SK-N-SH treated with all-trans-retinoic acid at 6 μM for 48 hours (cell line): ENCODE measurements at regions not wholly inside any gene's neighbourhood (a gene's known extent, or its start where the extent isn't known, plus 50 kb on each side); places are given as distances from the start of the nearest gene placed in this dataset.

ENCODE experiments used
- ATAC-seq: fragments of 200-7000 bp; cut with Tn5 transposase; 3 replicates; pipeline ENCODE4 v1.9.1; 2020; ENCODE audit warnings: mild to moderate bottlenecking, moderate library complexity
- ARNTL ChIP-seq: fragments of 450-650 bp; formaldehyde crosslinking; IDR thresholded peaks from 2 replicates; pipeline ENCODE4 v1.5.0; 2020; ENCODE audit warnings: low read depth, mild to moderate bottlenecking, moderate library complexity, borderline replicate concordance
- BACH2 ChIP-seq: fragments of 250-450 bp; sonication (Bioruptor Pico); IDR thresholded peaks from 2 replicates; pipeline ENCODE4 v1.9.0; 2021; ENCODE audit warnings: mild to moderate bottlenecking, borderline replicate concordance
- ESRRG ChIP-seq: fragments of 250-450 bp; sonication (Bioruptor Pico); IDR thresholded peaks from 2 replicates; pipeline ENCODE4 v1.6.1; 2021; ENCODE audit warnings: mild to moderate bottlenecking
- GLIS3 ChIP-seq: fragments of 250-450 bp; sonication (Bioruptor Pico); IDR thresholded peaks from 2 replicates; pipeline ENCODE4 v1.5.0; 2020; ENCODE audit warnings: mild to moderate bottlenecking, moderate library complexity
- ISL1 ChIP-seq: fragments of 250-450 bp; sonication (Bioruptor Pico); IDR thresholded peaks from 2 replicates; pipeline ENCODE4 v2.1.2; 2022; ENCODE audit warnings: mild to moderate bottlenecking, moderate library complexity
- OSR1 ChIP-seq: fragments of 250-450 bp; sonication (Bioruptor Pico); IDR thresholded peaks from 2 replicates; pipeline ENCODE4 v1.8.0; 2022; ENCODE audit warnings: moderate library complexity, mild to moderate bottlenecking, inconsistent platforms
- PPARA ChIP-seq: fragments of 250-450 bp; sonication (Bioruptor Pico); IDR thresholded peaks from 2 replicates; pipeline ENCODE4 v1.5.0; 2020; ENCODE audit warnings: mild to moderate bottlenecking, borderline replicate concordance
- RARB ChIP-seq: fragments of 250-450 bp; sonication (Bioruptor Pico); IDR thresholded peaks from 2 replicates; pipeline ENCODE4 v1.8.0; 2021; ENCODE audit warnings: mild to moderate bottlenecking, moderate library complexity
- SNAI2 ChIP-seq: fragments of 250-450 bp; sonication (Bioruptor Pico); IDR thresholded peaks from 2 replicates; pipeline ENCODE4 v1.5.0; 2020; ENCODE audit warnings: mild to moderate bottlenecking, moderate library complexity
- TCF4 ChIP-seq: fragments of 250-450 bp; sonication (Bioruptor Pico); IDR thresholded peaks from 2 replicates; pipeline ENCODE4 v1.8.0; 2021; ENCODE audit warnings: mild to moderate bottlenecking, moderate library complexity, borderline replicate concordance
- TOX ChIP-seq: fragments of 250-450 bp; sonication (Bioruptor Pico); IDR thresholded peaks from 2 replicates; pipeline ENCODE4 v1.8.0; 2021; ENCODE audit warnings: mild to moderate bottlenecking, moderate library complexity, borderline replicate concordance
- TSHZ2 ChIP-seq: fragments of 250-450 bp; sonication (Bioruptor Pico); IDR thresholded peaks from 2 replicates; pipeline ENCODE4 v1.5.0; 2020; ENCODE audit warnings: mild to moderate bottlenecking, moderate library complexity
- ZFP3 ChIP-seq: fragments of 250-450 bp; sonication (Bioruptor Pico); IDR thresholded peaks from 2 replicates; pipeline ENCODE4 v1.5.0; 2020; ENCODE audit warnings: mild to moderate bottlenecking, moderate library complexity
- ZFP30 ChIP-seq: fragments of 450-650 bp; formaldehyde crosslinking; IDR thresholded peaks from 2 replicates; pipeline ENCODE4 v1.5.0; 2022; ENCODE audit warnings: mild to moderate bottlenecking, moderate library complexity
- ZNF565 ChIP-seq: fragments of 450-650 bp; formaldehyde crosslinking; conservative IDR thresholded peaks from 2 replicates; pipeline ENCODE4 v1.5.0; 2020; ENCODE audit warnings: low read depth, mild to moderate bottlenecking, moderate library complexity
- ZNF70 ChIP-seq: fragments of 450-650 bp; formaldehyde crosslinking; IDR thresholded peaks from 2 replicates; pipeline ENCODE4 v1.5.0; 2020; ENCODE audit warnings: mild to moderate bottlenecking, moderate library complexity
- ZNF8 ChIP-seq: fragments of 450-650 bp; formaldehyde crosslinking; IDR thresholded peaks from 2 replicates; pipeline ENCODE4 v1.5.0; 2020; ENCODE audit warnings: mild to moderate bottlenecking, moderate library complexity
- TF ChIP-seq, protein P1 (sequence below): fragments of 250-450 bp; sonication (Bioruptor Pico); IDR thresholded peaks from 2 replicates; pipeline ENCODE4 v1.8.0; 2021; ENCODE audit warnings: low read depth, mild to moderate bottlenecking, moderate library complexity, borderline replicate concordance
- TF ChIP-seq, protein P2 (sequence below): fragments of 250-450 bp; sonication (Bioruptor Pico); IDR thresholded peaks from 2 replicates; pipeline ENCODE4 v1.5.1; 2020; ENCODE audit warnings: low read depth, mild to moderate bottlenecking, moderate library complexity

- TF ChIP-seq BACH2 (CRISPR knock-in tag) (no peak), PPARA (no peak), ARNTL (CRISPR knock-in tag) (no peak), ESRRG (CRISPR knock-in tag) (no peak), ZFP3 (no peak), ZFP30 (no peak), SNAI2 (no peak)
- TF ChIP-seq, protein P1, sequence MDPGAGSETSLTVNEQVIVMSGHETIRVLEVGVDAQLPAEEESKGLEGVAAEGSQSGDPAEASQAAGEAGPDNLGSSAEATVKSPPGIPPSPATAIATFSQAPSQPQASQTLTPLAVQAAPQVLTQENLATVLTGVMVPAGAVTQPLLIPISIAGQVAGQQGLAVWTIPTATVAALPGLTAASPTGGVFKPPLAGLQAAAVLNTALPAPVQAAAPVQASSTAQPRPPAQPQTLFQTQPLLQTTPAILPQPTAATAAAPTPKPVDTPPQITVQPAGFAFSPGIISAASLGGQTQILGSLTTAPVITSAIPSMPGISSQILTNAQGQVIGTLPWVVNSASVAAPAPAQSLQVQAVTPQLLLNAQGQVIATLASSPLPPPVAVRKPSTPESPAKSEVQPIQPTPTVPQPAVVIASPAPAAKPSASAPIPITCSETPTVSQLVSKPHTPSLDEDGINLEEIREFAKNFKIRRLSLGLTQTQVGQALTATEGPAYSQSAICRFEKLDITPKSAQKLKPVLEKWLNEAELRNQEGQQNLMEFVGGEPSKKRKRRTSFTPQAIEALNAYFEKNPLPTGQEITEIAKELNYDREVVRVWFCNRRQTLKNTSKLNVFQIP (CRISPR knock-in tag) = no peak
- TF ChIP-seq, protein P2, sequence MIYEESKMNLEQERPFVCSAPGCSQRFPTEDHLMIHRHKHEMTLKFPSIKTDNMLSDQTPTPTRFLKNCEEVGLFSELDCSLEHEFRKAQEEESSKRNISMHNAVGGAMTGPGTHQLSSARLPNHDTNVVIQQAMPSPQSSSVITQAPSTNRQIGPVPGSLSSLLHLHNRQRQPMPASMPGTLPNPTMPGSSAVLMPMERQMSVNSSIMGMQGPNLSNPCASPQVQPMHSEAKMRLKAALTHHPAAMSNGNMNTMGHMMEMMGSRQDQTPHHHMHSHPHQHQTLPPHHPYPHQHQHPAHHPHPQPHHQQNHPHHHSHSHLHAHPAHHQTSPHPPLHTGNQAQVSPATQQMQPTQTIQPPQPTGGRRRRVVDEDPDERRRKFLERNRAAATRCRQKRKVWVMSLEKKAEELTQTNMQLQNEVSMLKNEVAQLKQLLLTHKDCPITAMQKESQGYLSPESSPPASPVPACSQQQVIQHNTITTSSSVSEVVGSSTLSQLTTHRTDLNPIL (CRISPR knock-in tag) = no peak
Measured at GRCh38 chr18:11541179-11541578, 68.2 kb upstream of the SLC35G4 start.

DNA sequence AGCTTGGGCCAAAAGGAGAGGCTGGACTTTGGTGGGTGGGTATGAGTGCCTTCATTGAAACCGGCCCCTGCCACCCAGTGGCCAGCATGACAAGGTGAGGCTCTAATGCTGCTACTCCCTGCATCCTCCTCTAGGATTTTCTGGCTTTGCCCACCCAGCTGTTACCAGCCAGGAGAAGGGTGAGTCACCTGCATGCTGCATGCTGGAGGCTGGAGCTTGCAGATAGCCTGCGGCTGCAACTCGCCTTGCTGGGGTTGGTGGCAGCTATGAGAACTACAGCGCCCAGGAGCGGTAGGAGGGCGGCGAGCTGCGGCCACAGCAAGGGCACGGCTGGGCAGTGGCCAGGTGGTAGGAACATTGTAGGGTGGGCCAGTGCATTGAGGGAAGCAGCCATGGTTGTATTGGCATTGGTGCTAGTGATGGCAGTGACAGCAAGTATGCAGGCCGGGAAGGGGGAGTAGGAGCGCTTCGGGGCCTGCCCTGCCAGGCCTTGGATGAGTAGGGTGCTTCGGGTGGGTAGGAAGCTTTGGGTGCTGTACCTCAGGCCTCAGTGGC is 75.4 kb upstream of the SLC35G4 start:
- ATAC-seq = no peak
- TF ChIP-seq ZNF70 (CRISPR knock-in tag) = no peak
- no peak for TF ChIP-seq ZNF565 (CRISPR knock-in tag)
- TF ChIP-seq RARB = no peak
- TF ChIP-seq BACH2 (CRISPR knock-in tag) = no peak
- TF ChIP-seq ISL1 (CRISPR knock-in tag) = no peak

More at GRCh38 chr18:11541179-11541578, 68.2 kb upstream of the SLC35G4 start:
- ATAC-seq = no peak

DNA sequence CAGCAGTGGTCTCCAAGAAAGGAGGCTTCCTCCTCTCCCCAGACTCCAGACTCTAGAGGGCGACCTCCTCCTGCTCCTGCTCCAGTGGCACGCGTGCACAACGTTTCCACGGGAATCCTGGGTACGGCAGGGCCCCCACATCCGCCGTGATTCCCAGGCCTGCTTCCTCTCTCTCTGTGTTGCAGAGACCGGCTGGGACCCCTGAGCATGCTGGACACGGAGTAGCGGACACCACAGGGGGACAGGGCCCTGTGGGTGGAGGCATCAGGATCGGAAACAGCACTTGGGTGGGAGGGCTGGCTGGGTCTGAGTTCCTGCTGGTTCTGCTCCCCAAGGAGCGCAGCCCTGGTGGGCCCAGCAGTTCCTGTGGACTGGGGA is 75.9 kb upstream of the SLC35G4 start:
- TF ChIP-seq ZFP3 (no peak), ZNF8 (CRISPR knock-in tag) (no peak), ZFP30 (no peak)
- TF ChIP-seq, all 23 proteins: peak for 0
- no peak for ATAC-seq

- ATAC-seq = no peak
- no peak for TF ChIP-seq ZNF565 (CRISPR knock-in tag)
- TF ChIP-seq ZFP3 = no peak
- TF ChIP-seq ARNTL (CRISPR knock-in tag) = no peak
- TF ChIP-seq ESRRG (CRISPR knock-in tag) = no peak
- TF ChIP-seq, protein P1 (CRISPR knock-in tag) = no peak
- no peak for TF ChIP-seq TCF4 (CRISPR knock-in tag)
- TF ChIP-seq ZFP30 = no peak
- TF ChIP-seq BACH2 (CRISPR knock-in tag) = no peak
- no peak for TF ChIP-seq GLIS3 (CRISPR knock-in tag)
- TF ChIP-seq, protein P2 (CRISPR knock-in tag) = no peak
- no peak for TF ChIP-seq ISL1 (CRISPR knock-in tag)
- TF ChIP-seq TSHZ2 = no peak
- no peak for TF ChIP-seq RARB
- TF ChIP-seq TOX (CRISPR knock-in tag) = no peak
- no peak for TF ChIP-seq OSR1
Measured at GRCh38 chr18:11532758-11533512, 76.5 kb upstream of the SLC35G4 start.
